ENCODE measurements at regions not wholly inside any gene's neighbourhood (a gene's known extent, or its start where the extent isn't known, plus 50 kb on each side); places are given as distances from the start of the nearest gene placed in this dataset.
A peak's percentile ranks its signal among the peaks of the same experiment; 100 is the strongest.

GRCh38 chr1:199071080-199071479, 432.2 kb downstream of the PTPRC start:
- Histone ChIP-seq H3K4me2 (no peak overlapping the region), H3K79me2 (ENCODE audit: insufficient read depth, low read depth) (no peaks in the 10 kb centered on the region), H3K27me3 (ENCODE audit: insufficient read depth, low read depth) (no peaks in the 10 kb centered on the region), H2AFZ (ENCODE audit: low read depth) (no peak overlapping the region), H3K4me1 (ENCODE audit: low read depth, poor library complexity, severe bottlenecking) (peaks cover 39% of the 10 kb centered on the region), H3K9ac (no peak overlapping the region), H3K27ac (no peak overlapping the region), H3K36me3 (ENCODE audit: insufficient read depth) (no peaks in the 10 kb centered on the region), H4K20me1 (ENCODE audit: insufficient read depth) (no peaks in the 10 kb centered on the region), H3K4me3 (IDR thresholded peaks at IDR 0.05; ENCODE audit: insufficient read depth, low read depth, low read length) (no peak overlapping the region)
- TF ChIP-seq, protein P1, sequence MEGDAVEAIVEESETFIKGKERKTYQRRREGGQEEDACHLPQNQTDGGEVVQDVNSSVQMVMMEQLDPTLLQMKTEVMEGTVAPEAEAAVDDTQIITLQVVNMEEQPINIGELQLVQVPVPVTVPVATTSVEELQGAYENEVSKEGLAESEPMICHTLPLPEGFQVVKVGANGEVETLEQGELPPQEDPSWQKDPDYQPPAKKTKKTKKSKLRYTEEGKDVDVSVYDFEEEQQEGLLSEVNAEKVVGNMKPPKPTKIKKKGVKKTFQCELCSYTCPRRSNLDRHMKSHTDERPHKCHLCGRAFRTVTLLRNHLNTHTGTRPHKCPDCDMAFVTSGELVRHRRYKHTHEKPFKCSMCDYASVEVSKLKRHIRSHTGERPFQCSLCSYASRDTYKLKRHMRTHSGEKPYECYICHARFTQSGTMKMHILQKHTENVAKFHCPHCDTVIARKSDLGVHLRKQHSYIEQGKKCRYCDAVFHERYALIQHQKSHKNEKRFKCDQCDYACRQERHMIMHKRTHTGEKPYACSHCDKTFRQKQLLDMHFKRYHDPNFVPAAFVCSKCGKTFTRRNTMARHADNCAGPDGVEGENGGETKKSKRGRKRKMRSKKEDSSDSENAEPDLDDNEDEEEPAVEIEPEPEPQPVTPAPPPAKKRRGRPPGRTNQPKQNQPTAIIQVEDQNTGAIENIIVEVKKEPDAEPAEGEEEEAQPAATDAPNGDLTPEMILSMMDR (conservative IDR thresholded peaks at IDR 0.05; ENCODE audit: low read depth, low read length): no peak

GRCh38 chr1:199073166-199073565, 434.3 kb downstream of the PTPRC start:
- Histone ChIP-seq H4K20me1 (ENCODE audit: insufficient read depth) (no peaks in the 10 kb centered on the region), H3K36me3 (ENCODE audit: insufficient read depth) (no peaks in the 10 kb centered on the region), H2AFZ (ENCODE audit: low read depth) (no peak overlapping the region), H3K27ac (no peak overlapping the region), H3K27me3 (ENCODE audit: insufficient read depth, low read depth) (no peaks in the 10 kb centered on the region), H3K4me2 (no peak overlapping the region), H3K79me2 (ENCODE audit: insufficient read depth, low read depth) (no peaks in the 10 kb centered on the region), H3K4me1 (ENCODE audit: low read depth, poor library complexity, severe bottlenecking) (peaks cover 26% of the 10 kb centered on the region), H3K4me3 (IDR thresholded peaks at IDR 0.05; ENCODE audit: insufficient read depth, low read depth, low read length) (no peak overlapping the region), H3K9ac (no peak overlapping the region)
- TF ChIP-seq, protein P1 (conservative IDR thresholded peaks at IDR 0.05; ENCODE audit: low read depth, low read length): no peak

DNA sequence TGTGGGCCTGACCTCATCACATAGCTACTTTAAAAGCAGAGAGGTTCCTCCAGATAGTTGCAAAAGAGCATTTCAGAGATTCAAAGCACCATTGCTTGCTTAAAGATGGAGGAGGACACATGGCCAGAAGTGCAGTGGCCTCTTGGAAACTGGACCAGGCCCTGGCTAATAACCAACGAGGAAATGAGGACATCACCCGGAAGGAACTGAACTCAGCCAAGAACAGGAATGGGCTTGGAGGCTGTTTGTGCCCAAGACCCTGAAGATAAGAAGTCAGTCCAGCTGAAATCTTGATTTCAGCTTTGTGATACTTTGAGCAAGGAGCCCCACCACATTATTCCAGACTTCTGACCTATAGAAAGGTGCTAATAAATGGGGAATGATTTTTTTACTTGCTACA, 437.0 kb downstream of the PTPRC start:
- no peak overlapping the region for H3K9ac ChIP-seq
- TF ChIP-seq, protein P1 (conservative IDR thresholded peaks at IDR 0.05; ENCODE audit: low read depth, low read length): no peak
- no peaks in the 10 kb centered on the region for H4K20me1 ChIP-seq (ENCODE audit: insufficient read depth)
- H3K79me2 ChIP-seq (ENCODE audit: insufficient read depth, low read depth): no peaks in the 10 kb centered on the region
- H3K27me3 ChIP-seq (ENCODE audit: insufficient read depth, low read depth): no peaks in the 10 kb centered on the region
- H3K4me1 ChIP-seq (ENCODE audit: low read depth, poor library complexity, severe bottlenecking): peaks cover 34% of the 10 kb centered on the region
- H2AFZ ChIP-seq (ENCODE audit: low read depth): no peak overlapping the region
- H3K27ac ChIP-seq: no peak overlapping the region
- no peak overlapping the region for H3K4me2 ChIP-seq
- H3K4me3 ChIP-seq (IDR thresholded peaks at IDR 0.05; ENCODE audit: insufficient read depth, low read depth, low read length): no peak overlapping the region
- H3K36me3 ChIP-seq (ENCODE audit: insufficient read depth): no peaks in the 10 kb centered on the region

DNA sequence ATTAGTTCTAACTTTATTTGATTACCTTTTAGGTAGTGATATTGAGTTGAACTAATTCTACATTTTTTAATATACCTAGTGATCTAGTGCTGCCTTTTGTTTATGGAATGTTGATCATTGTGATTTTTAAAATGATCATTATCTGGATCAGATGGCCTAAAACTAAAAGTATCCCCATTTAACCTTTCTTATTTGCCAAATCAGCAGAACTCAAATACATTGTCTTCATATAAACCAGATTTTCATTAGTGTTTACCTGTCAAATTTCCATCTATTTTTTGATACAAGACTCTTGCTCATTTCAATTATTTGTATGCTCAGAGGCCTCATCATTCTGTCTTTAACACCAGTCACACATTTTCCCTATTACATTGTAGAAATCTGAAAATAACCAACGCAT, 441.2 kb downstream of the PTPRC start:
- H3K4me1 ChIP-seq (ENCODE audit: low read depth, poor library complexity, severe bottlenecking): peaks cover 76% of the 10 kb centered on the region
- no peaks in the 10 kb centered on the region for H3K27me3 ChIP-seq (ENCODE audit: insufficient read depth, low read depth)
- peak overlapping the region; percentile 35; the same call in 1 of the 2 replicates for H2AFZ ChIP-seq (ENCODE audit: low read depth)
- peak overlapping the region; percentile 75 for H3K4me2 ChIP-seq
- H3K4me3 ChIP-seq (IDR thresholded peaks at IDR 0.05; ENCODE audit: insufficient read depth, low read depth, low read length): peak overlapping the region; percentile 63
- TF ChIP-seq, protein P1 (conservative IDR thresholded peaks at IDR 0.05; ENCODE audit: low read depth, low read length): no peak
- H3K36me3 ChIP-seq (ENCODE audit: insufficient read depth): no peaks in the 10 kb centered on the region
- H3K9ac ChIP-seq: peak overlapping the region; percentile 25; the same call in 1 of the 2 replicates
- peak overlapping the region; percentile 66; the same call in 1 of the 2 replicates for H3K27ac ChIP-seq
- no peaks in the 10 kb centered on the region for H4K20me1 ChIP-seq (ENCODE audit: insufficient read depth)
- H3K79me2 ChIP-seq (ENCODE audit: insufficient read depth, low read depth): no peaks in the 10 kb centered on the region
